M059J (cell line): ENCODE measurements at regions not wholly inside any gene's neighbourhood (a gene's known extent, or its start where the extent isn't known, plus 50 kb on each side); places are given as distances from the start of the nearest gene placed in this dataset.

Experiments used
- DNase-seq: peaks from one replicate; pipeline ENCODE4 v3.0.0-alpha.2; 2012; ENCODE audit warnings: low read depth

GRCh38 chr4:123497340-123497739, 100.7 kb downstream of the SPRY1 start:
- no peak for DNase-seq

- no peak for DNase-seq
Observed at GRCh38 chr4:123501733-123502132, 105.1 kb downstream of the SPRY1 start.

GRCh38 chr4:123503698-123504363, 107.2 kb downstream of the SPRY1 start:
- DNase-seq, result no peak

GRCh38 chr4:123505095-123506010, 108.8 kb downstream of the SPRY1 start:
- peak; percentile 29 for DNase-seq

GRCh38 chr4:123506011-123506695, 109.6 kb downstream of the SPRY1 start:
- DNase-seq, result no peak

GRCh38 chr4:123507376-123507775, 110.8 kb downstream of the SPRY1 start:
- no peak for DNase-seq

- no peak for DNase-seq
Observed at GRCh38 chr4:123510221-123510620, 113.6 kb downstream of the SPRY1 start.

GRCh38 chr4:123510659-123511058, 114.1 kb downstream of the SPRY1 start:
- DNase-seq, result no peak

GRCh38 chr4:123516576-123516975, 120.0 kb downstream of the SPRY1 start:
- DNase-seq, result no peak

- no peak for DNase-seq
Observed at GRCh38 chr4:123517176-123517575, 120.6 kb downstream of the SPRY1 start.

GRCh38 chr4:123517971-123518370, 121.4 kb downstream of the SPRY1 start:
- no peak for DNase-seq

- no peak for DNase-seq
Observed at GRCh38 chr4:123520325-123520724, 123.7 kb downstream of the SPRY1 start.

- DNase-seq, result no peak
Observed at GRCh38 chr4:123522081-123522480, 125.5 kb downstream of the SPRY1 start.

GRCh38 chr4:123522646-123523045, 126.1 kb downstream of the SPRY1 start:
- DNase-seq, result no peak

GRCh38 chr4:123524958-123525628, 128.5 kb downstream of the SPRY1 start:
- DNase-seq, result peak; percentile 17

GRCh38 chr4:123526511-123526910, 129.9 kb downstream of the SPRY1 start:
- DNase-seq, result no peak

- no peak for DNase-seq
Observed at GRCh38 chr4:123528501-123529277, 132.1 kb downstream of the SPRY1 start.

GRCh38 chr4:123529278-123529568, 132.6 kb downstream of the SPRY1 start:
- DNase-seq, result no peak

- DNase-seq, result no peak
Observed at GRCh38 chr4:123530357-123530756, 133.8 kb downstream of the SPRY1 start.

- no peak for DNase-seq
Observed at GRCh38 chr4:123535037-123535748, 138.6 kb downstream of the SPRY1 start.

GRCh38 chr4:123536225-123536624, 139.6 kb downstream of the SPRY1 start:
- no peak for DNase-seq
